ENCODE measurements at regions not wholly inside any gene's neighbourhood (a gene's known extent, or its start where the extent isn't known, plus 50 kb on each side); places are given as distances from the start of the nearest gene placed in this dataset.

- no peak for DNase-seq (ENCODE audit: low read depth, low spot score)
- in situ Hi-C loops (cut with HindIII; ENCODE audit: low sequenced_read_pairs) = no loop called here
- no peak for TF ChIP-seq CTCF (IDR thresholded peaks at IDR 0.05; ENCODE audit: low read depth, low read length)
- no peak overlapping the region for H3K4me3 ChIP-seq (ENCODE audit: low read depth, low read length)
Observed at GRCh38 chr12:46958053-46958452, 121.4 kb upstream of the PCED1B start.

GRCh38 chr12:46958599-46959290 is 120.7 kb upstream of the PCED1B start:
- TF ChIP-seq CTCF (IDR thresholded peaks at IDR 0.05; ENCODE audit: low read depth, low read length) = no peak
- DNase-seq (ENCODE audit: low read depth, low spot score) = no peak
- in situ Hi-C loops (cut with HindIII; ENCODE audit: low sequenced_read_pairs) = no loop called here
- no peak overlapping the region for H3K4me3 ChIP-seq (ENCODE audit: low read depth, low read length)

GRCh38 chr12:46959502-46959901 is 119.9 kb upstream of the PCED1B start:
- peak; percentile 75 for DNase-seq (ENCODE audit: low read depth, low spot score)
- no peak for TF ChIP-seq CTCF (IDR thresholded peaks at IDR 0.05; ENCODE audit: low read depth, low read length)
- no peak overlapping the region for H3K4me3 ChIP-seq (ENCODE audit: low read depth, low read length)
- in situ Hi-C loops (cut with HindIII; ENCODE audit: low sequenced_read_pairs) = no loop called here

GRCh38 chr12:46960681-46961080 is 118.7 kb upstream of the PCED1B start:
- TF ChIP-seq CTCF (IDR thresholded peaks at IDR 0.05; ENCODE audit: low read depth, low read length) = no peak
- DNase-seq (ENCODE audit: low read depth, low spot score) = no peak
- in situ Hi-C loops (cut with HindIII; ENCODE audit: low sequenced_read_pairs) = no loop called here
- no peak overlapping the region for H3K4me3 ChIP-seq (ENCODE audit: low read depth, low read length)

- no peak for TF ChIP-seq CTCF (IDR thresholded peaks at IDR 0.05; ENCODE audit: low read depth, low read length)
- in situ Hi-C loops (cut with HindIII; ENCODE audit: low sequenced_read_pairs) = no loop called here
- H3K4me3 ChIP-seq (ENCODE audit: low read depth, low read length) = no peak overlapping the region
- DNase-seq (ENCODE audit: low read depth, low spot score) = no peak
Observed at GRCh38 chr12:46963191-46963590, 116.2 kb upstream of the PCED1B start.

- H3K4me3 ChIP-seq (ENCODE audit: low read depth, low read length) = no peak overlapping the region
- in situ Hi-C loops (cut with HindIII; ENCODE audit: low sequenced_read_pairs) = no loop called here
- TF ChIP-seq CTCF (IDR thresholded peaks at IDR 0.05; ENCODE audit: low read depth, low read length) = no peak
- peak; percentile 32 for DNase-seq (ENCODE audit: low read depth, low spot score)
Observed at GRCh38 chr12:46963977-46964971, 115.1 kb upstream of the PCED1B start.

Measured in astrocyte of the spinal cord (primary cell).